ENCODE measurements at regions not wholly inside any gene's neighbourhood (a gene's known extent, or its start where the extent isn't known, plus 50 kb on each side); places are given as distances from the start of the nearest gene placed in this dataset.
A peak's percentile ranks its signal among the peaks of the same experiment; 100 is the strongest.
"Not testable (repeated sequence)": the region's sequence is repeated elsewhere in the genome, so short reads cannot be mapped to it uniquely, and the experiment has no call there.

DNA sequence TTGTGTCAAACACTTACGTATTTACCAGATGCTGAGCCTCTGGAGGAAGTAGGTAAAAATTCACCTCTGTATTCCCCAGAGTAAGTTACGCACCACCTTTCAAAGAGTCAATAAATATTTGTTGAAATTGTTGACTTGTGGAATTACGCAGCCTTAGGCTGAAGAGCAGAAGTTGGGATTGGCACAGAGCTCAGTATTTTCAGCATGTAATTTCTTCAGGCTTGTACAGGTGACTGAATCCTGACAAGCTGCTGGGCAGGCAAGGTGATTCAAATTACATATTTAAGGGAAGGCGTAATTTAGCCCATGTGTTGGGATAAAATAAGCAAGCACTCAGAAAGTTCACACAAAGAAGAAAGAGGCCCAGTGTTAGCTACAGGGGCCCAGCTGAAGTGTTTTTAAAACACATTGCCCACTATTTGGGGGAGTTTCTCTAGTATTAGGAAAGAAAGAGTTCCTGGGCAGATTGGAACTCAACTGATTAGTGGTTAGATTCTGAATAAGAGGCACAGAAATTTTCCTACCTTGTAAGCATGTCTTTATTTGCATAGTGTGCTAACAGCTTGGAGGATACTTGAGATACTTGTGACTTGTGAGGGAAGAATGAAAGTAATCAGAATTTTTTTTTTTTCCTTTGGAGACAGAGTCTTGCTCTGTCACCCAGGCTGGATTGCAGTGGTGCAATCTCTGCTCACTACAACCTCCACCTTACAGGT is 165.3 kb upstream of the FBXL7 start:
- DNase-seq (ENCODE audit: low read depth), result no peak

GRCh38 chr5:15333091-15333490 is 166.9 kb upstream of the FBXL7 start:
- DNase-seq (ENCODE audit: low read depth), result no peak

GRCh38 chr5:15326932-15327331 is 173.0 kb upstream of the FBXL7 start:
- DNase-seq (ENCODE audit: low read depth), result no peak

- DNase-seq (ENCODE audit: low read depth), result no peak
Observed at GRCh38 chr5:15326471-15326870, 173.5 kb upstream of the FBXL7 start.

DNA sequence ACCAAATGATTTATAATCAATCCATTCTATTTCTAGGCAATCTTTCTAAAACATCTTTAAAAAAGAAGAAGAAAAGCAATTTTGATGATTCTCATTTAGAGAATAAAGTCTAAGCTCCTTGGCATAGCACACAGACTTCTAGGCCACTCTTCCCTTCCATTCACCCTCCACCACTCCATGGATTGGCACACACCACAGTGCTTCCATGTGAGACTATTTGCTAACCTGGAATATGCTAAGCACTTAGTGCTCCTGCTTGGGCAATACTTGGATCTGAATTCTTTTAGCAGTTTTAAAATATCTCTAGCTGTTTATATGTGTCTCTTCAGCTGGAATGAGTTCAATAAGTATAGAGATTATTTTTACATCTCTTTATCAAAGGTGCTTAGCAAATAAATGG is 177.6 kb upstream of the FBXL7 start:
- no peak for DNase-seq (ENCODE audit: low read depth)

GRCh38 chr5:15321776-15322175 is 178.2 kb upstream of the FBXL7 start:
- DNase-seq (ENCODE audit: low read depth), result no peak

GRCh38 chr5:15320871-15321270 is 179.1 kb upstream of the FBXL7 start:
- DNase-seq (ENCODE audit: low read depth), result no peak

- no peak for DNase-seq (ENCODE audit: low read depth)
Observed at GRCh38 chr5:15304914-15305834, 194.8 kb upstream of the FBXL7 start.

GRCh38 chr5:15304066-15304731 is 195.8 kb upstream of the FBXL7 start:
- no peak for DNase-seq (ENCODE audit: low read depth)

DNA sequence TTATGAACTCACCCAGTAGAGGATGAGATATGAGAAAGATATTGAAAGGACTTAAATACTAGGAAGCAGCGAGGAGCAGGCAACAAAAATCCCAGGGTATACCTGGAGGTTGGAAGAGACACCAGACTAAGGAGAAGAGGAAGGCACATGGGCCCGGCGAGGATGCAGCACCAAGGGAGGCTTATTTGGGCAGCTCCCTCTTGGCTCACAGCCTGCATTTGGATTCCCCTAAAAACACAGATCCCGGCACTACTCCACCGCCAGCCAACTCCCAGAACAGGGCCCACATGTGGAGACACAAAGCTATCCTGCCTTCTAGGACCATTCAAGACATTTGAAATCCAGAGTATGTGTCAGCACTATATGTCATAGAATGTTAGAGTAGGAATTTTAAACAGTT is 199.8 kb upstream of the FBXL7 start:
- no peak for DNase-seq (ENCODE audit: low read depth)

- DNase-seq (ENCODE audit: low read depth), result no peak
Observed at GRCh38 chr5:15290953-15291352, 209.0 kb upstream of the FBXL7 start.

- DNase-seq (ENCODE audit: low read depth), result peak; percentile 5
Observed at GRCh38 chr5:15286650-15287049, 213.3 kb upstream of the FBXL7 start.

- peak; percentile 17 for DNase-seq (ENCODE audit: low read depth)
Observed at GRCh38 chr5:15285901-15286583, 213.9 kb upstream of the FBXL7 start.

- DNase-seq (ENCODE audit: low read depth), result no peak
Observed at GRCh38 chr5:15284706-15285105, 215.3 kb upstream of the FBXL7 start.

GRCh38 chr5:15283076-15283475 is 216.9 kb upstream of the FBXL7 start:
- DNase-seq (ENCODE audit: low read depth), result no peak

DNA sequence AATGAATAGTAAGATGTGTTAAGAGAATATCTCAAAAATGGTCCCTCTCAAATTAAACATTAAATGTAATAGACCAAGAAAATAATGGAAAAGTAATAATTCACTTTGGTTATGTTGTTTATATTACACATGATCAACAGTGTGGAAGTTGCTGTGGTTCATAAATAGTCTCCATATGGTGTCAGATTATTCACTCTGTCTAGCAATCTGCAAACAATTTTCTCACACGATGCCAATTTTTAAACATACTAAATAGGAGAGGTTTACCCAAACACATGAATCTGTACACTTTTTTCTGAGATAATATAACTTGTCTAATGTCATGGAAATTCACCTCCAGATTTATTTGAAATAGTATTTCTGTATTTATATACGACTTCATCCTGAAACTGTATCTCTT is 217.4 kb upstream of the FBXL7 start:
- no peak for DNase-seq (ENCODE audit: low read depth)

GRCh38 chr5:15271596-15271995 is 228.4 kb upstream of the FBXL7 start:
- not testable (repeated sequence) for DNase-seq (ENCODE audit: low read depth)

DNA sequence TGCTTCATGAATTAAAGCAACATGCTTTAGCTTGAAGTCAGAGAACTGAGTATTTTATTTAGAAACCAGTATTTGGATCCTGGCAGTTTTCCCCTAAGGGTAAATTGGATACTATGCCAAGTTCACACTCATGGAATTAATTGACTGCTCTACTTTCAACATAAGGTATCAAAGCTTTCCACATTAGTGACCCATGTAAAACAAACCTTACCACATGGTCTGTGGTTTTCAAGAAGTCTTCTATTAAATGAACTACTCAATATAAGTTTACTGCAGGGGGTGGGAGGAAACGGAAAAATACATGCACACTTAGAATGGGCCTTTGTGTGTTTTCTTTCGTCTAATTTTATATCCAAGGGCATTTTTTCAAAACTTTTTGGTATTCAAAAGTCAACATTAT is 232.0 kb upstream of the FBXL7 start:
- DNase-seq (ENCODE audit: low read depth), result no peak

GRCh38 chr5:15266841-15267240 is 233.1 kb upstream of the FBXL7 start:
- DNase-seq (ENCODE audit: low read depth), result no peak

DNA sequence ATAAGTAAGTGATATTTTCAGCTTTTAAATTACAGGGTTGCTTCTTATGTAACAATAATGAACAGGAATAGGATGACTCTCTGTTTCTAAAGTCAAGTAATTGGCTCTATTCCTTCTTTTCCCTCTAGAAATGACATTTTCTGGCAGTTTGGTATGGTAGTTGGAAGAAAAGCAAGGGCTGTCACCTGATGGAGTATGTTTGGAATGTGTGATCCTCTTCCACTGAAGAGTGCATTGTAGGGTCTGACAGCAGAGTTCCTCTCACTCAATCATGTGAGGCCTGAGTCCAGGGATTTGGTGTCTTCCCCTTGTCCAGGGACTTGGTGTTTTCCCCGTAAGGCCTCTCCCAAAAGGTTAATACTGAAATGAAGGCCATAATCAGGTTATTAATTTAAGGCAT is 233.8 kb upstream of the FBXL7 start:
- DNase-seq (ENCODE audit: low read depth), result no peak

- no peak for DNase-seq (ENCODE audit: low read depth)
Observed at GRCh38 chr5:15263942-15264341, 236.0 kb upstream of the FBXL7 start.

- no peak for DNase-seq (ENCODE audit: low read depth)
Observed at GRCh38 chr5:15263406-15263805, 236.6 kb upstream of the FBXL7 start.
